GM12878 (cell line): ENCODE measurements at regions not wholly inside any gene's neighbourhood (a gene's known extent, or its start where the extent isn't known, plus 50 kb on each side); places are given as distances from the start of the nearest gene placed in this dataset.

Experiments
- ATAC-seq: fragments of 200-7000 bp; cut with Tn5 transposase; 3 replicates; pipeline ENCODE4 v1.9.1; 2020; ENCODE audit warnings: mild to moderate bottlenecking, moderate library complexity
- BruUV-seq: library from RNA; stranded (reverse); fragments of 400-500 nt; replicated peaks from 2 replicates; lab custom pipeline; 2021; lab: Mats Ljungman, UMichigan
- CTCF ChIA-PET: fragments of 300-600 bp; sonication (Branson Sonifier 250); formaldehyde crosslinking; extraction: SDS; loops from one replicate; lab custom pipeline; 2021; ENCODE audit warnings: inconsistent platforms; lab: Yijun Ruan, JAX
- POLR2A ChIA-PET: fragments of 350-600 bp; formaldehyde crosslinking; extraction: SDS; loops from one replicate; lab custom pipeline; 2021; ENCODE audit warnings: inconsistent platforms; lab: Charles Lee
- RAD21 ChIA-PET: fragments of 300-600 bp; sonication (Branson Sonifier 250); formaldehyde crosslinking; loops from one replicate; lab custom pipeline; 2023; ENCODE audit warnings: antibody characterized with exemption; ENCODE audit not compliant: unreplicated experiment; lab: Charles Lee
- SMC1A ChIA-PET: fragments of 300-600 bp; sonication (Branson Sonifier 250); formaldehyde crosslinking; loops from one replicate; lab custom pipeline; 2023; ENCODE audit not compliant: unreplicated experiment, uncharacterized antibody; lab: Charles Lee
- DNase-seq: peaks from one replicate; pipeline ENCODE4 v3.0.0-alpha.2; 2011; ENCODE audit warnings: low read depth, low spot score
- FAIRE-seq: peaks from 3 replicates; lab custom pipeline; 2011; peaks lifted over from hg19 to GRCh38; lab: Jason Lieb, UNC
- H2AFZ ChIP-seq: 2 replicates; pipeline ENCODE4 v1.6.0; 2011; ENCODE audit warnings: low read depth, low read length, control low read depth; ENCODE audit not compliant: control insufficient read depth
- H3K27ac ChIP-seq: 2 replicates; pipeline ENCODE4 v1.5.1; 2011; ENCODE audit warnings: control low read depth; ENCODE audit not compliant: control insufficient read depth, insufficient read depth
- H3K27me3 ChIP-seq, 2 experiments: replicated peaks in 1 of 2; 2 replicates each; pipeline versions ENCODE4 v1.6.0 to v1.6.1; 2011; ENCODE audit warnings: low read length in 1 of 2; ENCODE audit not compliant: control insufficient read depth in 2 of 2, insufficient read depth in 2 of 2
- H3K36me3 ChIP-seq, 2 experiments: 2 replicates each; pipeline ENCODE4 v1.5.1; 2011; ENCODE audit warnings: low read length in 1 of 2; ENCODE audit not compliant: control insufficient read depth in 2 of 2, insufficient read depth in 2 of 2
- H3K4me1 ChIP-seq: 2 replicates; pipeline ENCODE4 v1.6.1; 2011; ENCODE audit warnings: mild to moderate bottlenecking, low read length, moderate library complexity, mixed read lengths; ENCODE audit not compliant: control insufficient read depth, insufficient read depth
- H3K4me2 ChIP-seq: 2 replicates; pipeline ENCODE4 v1.6.0; 2011; ENCODE audit warnings: control low read depth; ENCODE audit not compliant: control insufficient read depth, insufficient read depth
- H3K4me3 ChIP-seq: fragments of 200-600 bp; sonication (generic); 2 replicates; pipeline ENCODE4 v1.5.1; 2016
- H3K79me2 ChIP-seq: 2 replicates; pipeline ENCODE4 v1.6.0; 2011; ENCODE audit warnings: low read length; ENCODE audit not compliant: control insufficient read depth, insufficient read depth
- H3K9ac ChIP-seq: 2 replicates; pipeline ENCODE4 v1.8.0; 2011; ENCODE audit warnings: low read length, control low read depth, mixed read lengths; ENCODE audit not compliant: control insufficient read depth, insufficient read depth
- H3K9me3 ChIP-seq: replicated peaks from 3 replicates; pipeline ENCODE4 v1.5.1; 2011; ENCODE audit warnings: mild to moderate bottlenecking, low read length; ENCODE audit not compliant: control insufficient read depth, insufficient read depth
- H4K20me1 ChIP-seq: 2 replicates; pipeline ENCODE4 v1.6.0; 2011; ENCODE audit not compliant: control insufficient read depth, insufficient read depth
- ATF7 ChIP-seq: fragments of 450-650 bp; IDR thresholded peaks from 2 replicates; pipeline ENCODE4 v1.6.1; 2016; ENCODE audit warnings: low read depth, mild to moderate bottlenecking
- CHD1 ChIP-seq: IDR thresholded peaks from 2 replicates; pipeline ENCODE4 v1.6.1; 2012; ENCODE audit warnings: low read depth, low read length, improper control_type of control experiment
- E2F4 ChIP-seq: IDR thresholded peaks from 2 replicates; pipeline ENCODE4 v1.6.1; 2012; ENCODE audit warnings: low read depth, low read length, improper control_type of control experiment
- EP300 ChIP-seq, 2 experiments: fragments of 150-350 bp in 1 of 2; IDR thresholded peaks; 2 replicates each; pipeline ENCODE4 v1.6.1; 2011 to 2012; ENCODE audit warnings: low read depth in 2 of 2, low read length in 2 of 2, borderline replicate concordance in 1 of 2, improper control_type of control experiment in 1 of 2, inconsistent platforms in 1 of 2; ENCODE audit not compliant: control insufficient read depth in 1 of 2
- JUNB ChIP-seq: IDR thresholded peaks from 2 replicates; pipeline ENCODE4 v1.6.1; 2016; ENCODE audit warnings: antibody characterized with exemption, mild to moderate bottlenecking
- MEF2A ChIP-seq: IDR thresholded peaks from 2 replicates; pipeline ENCODE4 v1.6.1; 2011; ENCODE audit warnings: low read depth, mild to moderate bottlenecking, low read length, moderate library complexity; ENCODE audit not compliant: insufficient read depth
- MEF2B ChIP-seq: fragments of 450-650 bp; IDR thresholded peaks from 2 replicates; pipeline ENCODE4 v1.6.1; 2018; ENCODE audit warnings: mild to moderate bottlenecking, moderate library complexity; ENCODE audit not compliant: partially characterized antibody, poor library complexity, severe bottlenecking
- MXI1 ChIP-seq: fragments of 150-350 bp; IDR thresholded peaks from 2 replicates; pipeline ENCODE4 v1.6.1; 2011; ENCODE audit warnings: low read depth, mild to moderate bottlenecking, inconsistent platforms, low read length, improper control_type of control experiment
- NBN ChIP-seq: fragments of 450-650 bp; IDR thresholded peaks from 2 replicates; pipeline ENCODE4 v1.6.1; 2016
- PML ChIP-seq: IDR thresholded peaks from 2 replicates; pipeline ENCODE4 v1.6.1; 2012; ENCODE audit warnings: low read length, inconsistent platforms
- RBBP5 ChIP-seq: fragments of 200-600 bp; sonication (generic); conservative IDR thresholded peaks from 2 replicates; pipeline ENCODE4 v1.6.1; 2016
- SREBF1 ChIP-seq: IDR thresholded peaks from 2 replicates; pipeline ENCODE4 v1.6.1; 2012; ENCODE audit warnings: mild to moderate bottlenecking, low read length
- SREBF2 ChIP-seq: IDR thresholded peaks from 2 replicates; pipeline ENCODE4 v1.6.1; 2012; ENCODE audit warnings: mild to moderate bottlenecking, low read length
- TCF7 ChIP-seq: IDR thresholded peaks from 2 replicates; pipeline ENCODE4 v1.6.1; 2014; ENCODE audit warnings: antibody characterized with exemption, borderline replicate concordance
- ZBTB11 ChIP-seq: fragments of 450-650 bp; formaldehyde crosslinking; IDR thresholded peaks from 2 replicates; pipeline ENCODE4 v1.5.0; 2022; ENCODE audit warnings: mild to moderate bottlenecking, missing genetic modification characterization
- in situ Hi-C: fragments of 300-500 bp; cut with MboI; formaldehyde crosslinking; loops from 9 replicates; pipeline ENCODE4 v1.14.3; 2018; ENCODE audit warnings: mixed read lengths
- intact Hi-C: fragments of 100-400 bp; cut with micrococcal nuclease; formaldehyde crosslinking; loops from one replicate; pipeline ENCODE4 v1.14.2; 2022; ENCODE audit not compliant: unreplicated experiment
- TF ChIP-seq, protein P1 (sequence below): fragments of 450-650 bp; IDR thresholded peaks from 2 replicates; pipeline ENCODE4 v1.6.1; 2017; ENCODE audit warnings: antibody characterized with exemption, mild to moderate bottlenecking, moderate library complexity
- TF ChIP-seq, protein P2 (sequence below): IDR thresholded peaks from 2 replicates; pipeline ENCODE4 v1.6.1; 2011; ENCODE audit warnings: borderline replicate concordance, low read depth, mild to moderate bottlenecking, moderate library complexity, low read length; ENCODE audit not compliant: insufficient read depth, poor library complexity, severe bottlenecking

DNA sequence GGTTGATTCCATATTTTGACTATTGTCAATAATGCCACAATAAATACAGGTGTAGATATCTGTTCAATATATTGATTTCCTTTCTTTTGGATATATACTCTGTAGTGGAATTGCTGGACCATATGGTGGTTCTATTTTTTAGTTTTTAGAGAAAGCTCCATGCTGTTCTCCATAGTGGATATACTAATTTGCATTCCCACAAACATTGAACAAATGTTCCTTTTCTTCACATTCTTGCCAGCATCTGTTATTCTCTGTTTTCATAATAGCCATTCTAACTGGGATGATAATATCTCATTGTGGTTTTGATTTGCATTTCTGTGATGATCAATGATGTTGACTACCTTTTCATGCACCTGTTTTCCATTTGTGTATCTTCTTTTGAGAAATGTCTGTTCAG lies 973.7 kb downstream of the REEP3 start:
- no peaks in the 10 kb centered on the region for H3K27me3 ChIP-seq
- FAIRE-seq (no peak), DNase-seq (no peak), ATAC-seq (no peak)
- in situ Hi-C loops (no loop called here), intact Hi-C loops (no loop called here)
- no peak overlapping the region for H3K27ac ChIP-seq
- H3K9me3 ChIP-seq: no peaks in the 10 kb centered on the region
- no peak overlapping the region for H3K4me2 ChIP-seq
- no peaks in the 10 kb centered on the region for H3K36me3 ChIP-seq
- SMC1A ChIA-PET: no interaction called here
- BruUV-seq: no TSS peak
- no peaks in the 10 kb centered on the region for H3K79me2 ChIP-seq
- H3K9ac ChIP-seq: no peak overlapping the region
- H3K4me3 ChIP-seq: no peak overlapping the region
- CTCF ChIA-PET: no interaction called here
- no peak overlapping the region for H2AFZ ChIP-seq
- no peaks in the 10 kb centered on the region for H4K20me1 ChIP-seq
- RAD21 ChIA-PET: no interaction called here
- H3K4me1 ChIP-seq: no peaks in the 10 kb centered on the region
- POLR2A ChIA-PET: no interaction called here
- TF ChIP-seq ZBTB11 (CRISPR knock-in tag) (no peak), MEF2A (no peak), SREBF1 (no peak), PML (no peak), NBN (no peak), MXI1 (no peak), ATF7 (no peak), SREBF2 (no peak), MEF2B (no peak), EP300 (IDR thresholded peaks at IDR 0.05; ENCODE audit: borderline replicate concordance in 1 of 2, control insufficient read depth in 1 of 2, low read depth in 2 of 2, low read length in 2 of 2) (no peak), CHD1 (no peak), E2F4 (no peak), TCF7 (no peak), JUNB (no peak), RBBP5 (no peak)
- TF ChIP-seq, protein P1, sequence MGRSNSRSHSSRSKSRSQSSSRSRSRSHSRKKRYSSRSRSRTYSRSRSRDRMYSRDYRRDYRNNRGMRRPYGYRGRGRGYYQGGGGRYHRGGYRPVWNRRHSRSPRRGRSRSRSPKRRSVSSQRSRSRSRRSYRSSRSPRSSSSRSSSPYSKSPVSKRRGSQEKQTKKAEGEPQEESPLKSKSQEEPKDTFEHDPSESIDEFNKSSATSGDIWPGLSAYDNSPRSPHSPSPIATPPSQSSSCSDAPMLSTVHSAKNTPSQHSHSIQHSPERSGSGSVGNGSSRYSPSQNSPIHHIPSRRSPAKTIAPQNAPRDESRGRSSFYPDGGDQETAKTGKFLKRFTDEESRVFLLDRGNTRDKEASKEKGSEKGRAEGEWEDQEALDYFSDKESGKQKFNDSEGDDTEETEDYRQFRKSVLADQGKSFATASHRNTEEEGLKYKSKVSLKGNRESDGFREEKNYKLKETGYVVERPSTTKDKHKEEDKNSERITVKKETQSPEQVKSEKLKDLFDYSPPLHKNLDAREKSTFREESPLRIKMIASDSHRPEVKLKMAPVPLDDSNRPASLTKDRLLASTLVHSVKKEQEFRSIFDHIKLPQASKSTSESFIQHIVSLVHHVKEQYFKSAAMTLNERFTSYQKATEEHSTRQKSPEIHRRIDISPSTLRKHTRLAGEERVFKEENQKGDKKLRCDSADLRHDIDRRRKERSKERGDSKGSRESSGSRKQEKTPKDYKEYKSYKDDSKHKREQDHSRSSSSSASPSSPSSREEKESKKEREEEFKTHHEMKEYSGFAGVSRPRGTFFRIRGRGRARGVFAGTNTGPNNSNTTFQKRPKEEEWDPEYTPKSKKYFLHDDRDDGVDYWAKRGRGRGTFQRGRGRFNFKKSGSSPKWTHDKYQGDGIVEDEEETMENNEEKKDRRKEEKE: no peak
- TF ChIP-seq, protein P2, sequence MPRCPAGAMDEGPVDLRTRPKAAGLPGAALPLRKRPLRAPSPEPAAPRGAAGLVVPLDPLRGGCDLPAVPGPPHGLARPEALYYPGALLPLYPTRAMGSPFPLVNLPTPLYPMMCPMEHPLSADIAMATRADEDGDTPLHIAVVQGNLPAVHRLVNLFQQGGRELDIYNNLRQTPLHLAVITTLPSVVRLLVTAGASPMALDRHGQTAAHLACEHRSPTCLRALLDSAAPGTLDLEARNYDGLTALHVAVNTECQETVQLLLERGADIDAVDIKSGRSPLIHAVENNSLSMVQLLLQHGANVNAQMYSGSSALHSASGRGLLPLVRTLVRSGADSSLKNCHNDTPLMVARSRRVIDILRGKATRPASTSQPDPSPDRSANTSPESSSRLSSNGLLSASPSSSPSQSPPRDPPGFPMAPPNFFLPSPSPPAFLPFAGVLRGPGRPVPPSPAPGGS: no peak
